Loucy (cell line): ENCODE measurements at regions not wholly inside any gene's neighbourhood (a gene's known extent, or its start where the extent isn't known, plus 50 kb on each side); places are given as distances from the start of the nearest gene placed in this dataset.

Experiments
- H2AFZ ChIP-seq: fragments of 200-600 bp; sonication (generic); 2 replicates; pipeline ENCODE4 v1.6.0; 2016; ENCODE audit warnings: antibody characterized with exemption, mild to moderate bottlenecking, low read length, moderate library complexity
- H3F3A ChIP-seq: fragments of 200-600 bp; 2 replicates; pipeline ENCODE4 v1.6.0; 2016; ENCODE audit warnings: antibody characterized with exemption, low read depth, mild to moderate bottlenecking
- H3K27me3 ChIP-seq: fragments of 200-600 bp; sonication (generic); 2 replicates; pipeline ENCODE4 v1.6.1; 2014; ENCODE audit warnings: low read length, mild to moderate bottlenecking; ENCODE audit not compliant: insufficient read depth, poor library complexity, severe bottlenecking
- H3K36me3 ChIP-seq: fragments of 200-600 bp; sonication (generic); 2 replicates; pipeline ENCODE4 v1.6.1; 2016; ENCODE audit warnings: low read length; ENCODE audit not compliant: insufficient read depth
- H3K4me1 ChIP-seq: fragments of 200-600 bp; sonication (generic); 2 replicates; pipeline ENCODE4 v1.5.1; 2014; ENCODE audit warnings: low read length, mild to moderate bottlenecking; ENCODE audit not compliant: insufficient read depth, poor library complexity, severe bottlenecking
- H3K4me2 ChIP-seq: fragments of 200-600 bp; sonication (generic); 2 replicates; pipeline ENCODE4 v1.6.0; 2014; ENCODE audit warnings: antibody characterized with exemption, low read length, low read depth, mild to moderate bottlenecking; ENCODE audit not compliant: poor library complexity, severe bottlenecking
- H3K4me3 ChIP-seq: fragments of 200-600 bp; sonication (generic); 2 replicates; pipeline ENCODE4 v1.5.1; 2014; ENCODE audit warnings: low read length, mild to moderate bottlenecking, mixed read lengths; ENCODE audit not compliant: poor library complexity, severe bottlenecking
- H3K79me2 ChIP-seq: fragments of 200-600 bp; sonication (generic); 2 replicates; pipeline ENCODE4 v1.6.1; 2014; ENCODE audit warnings: low read length; ENCODE audit not compliant: insufficient read depth
- H3K9ac ChIP-seq: fragments of 200-600 bp; sonication (generic); 2 replicates; pipeline ENCODE4 v1.6.0; 2014; ENCODE audit warnings: mild to moderate bottlenecking, low read depth, low read length, moderate library complexity; ENCODE audit not compliant: poor library complexity, severe bottlenecking
- H3K9me2 ChIP-seq: fragments of 200-600 bp; sonication (generic); replicated peaks from 2 replicates; pipeline ENCODE4 v1.6.1; 2016; ENCODE audit warnings: low read depth, low read length, mixed read lengths
- H3K9me3 ChIP-seq: fragments of 200-600 bp; sonication (generic); 2 replicates; pipeline ENCODE4 v1.6.1; 2014; ENCODE audit warnings: mild to moderate bottlenecking, antibody characterized with exemption, low read length, low read depth; ENCODE audit not compliant: insufficient read depth
- H4K20me1 ChIP-seq: fragments of 200-600 bp; sonication (generic); 2 replicates; pipeline ENCODE4 v1.6.0; 2014; ENCODE audit warnings: antibody characterized with exemption, low read length, mild to moderate bottlenecking; ENCODE audit not compliant: insufficient read depth, poor library complexity, severe bottlenecking
- CTCF ChIP-seq: fragments of 200-600 bp; sonication (generic); conservative IDR thresholded peaks from 2 replicates; pipeline ENCODE4 v1.5.1; 2014; ENCODE audit warnings: mild to moderate bottlenecking, antibody characterized with exemption, low read length
- EZH2phosphoT487 ChIP-seq: fragments of 200-600 bp; IDR thresholded peaks from 2 replicates; pipeline ENCODE4 v1.6.1; 2018; ENCODE audit warnings: antibody characterized with exemption, mild to moderate bottlenecking, moderate library complexity, borderline replicate concordance

DNA sequence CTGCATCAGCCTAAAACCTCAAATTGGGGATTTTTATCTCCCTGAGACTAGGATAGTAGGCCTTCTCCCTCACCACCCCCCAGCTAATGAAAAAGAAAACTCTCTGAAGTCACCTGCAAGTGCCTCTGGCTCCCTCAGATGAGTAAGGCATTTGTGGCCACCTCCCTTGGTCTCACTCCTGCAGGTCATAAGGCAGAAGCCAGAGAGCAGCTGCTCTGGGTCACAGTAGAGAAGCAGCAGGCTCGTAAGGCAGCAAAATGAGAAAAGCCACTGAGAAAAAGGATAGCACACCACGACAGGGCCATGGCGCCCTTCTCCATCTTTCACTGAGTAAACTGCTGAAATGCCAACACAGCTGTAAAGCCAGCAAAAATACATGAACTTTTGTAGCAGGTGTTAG is 296.7 kb upstream of the DPH6 start:
- Histone ChIP-seq H3K9ac (no peak overlapping the region), H3K27me3 (no peaks in the 10 kb centered on the region), H3K9me2 (no peaks in the 10 kb centered on the region), H3K79me2 (no peaks in the 10 kb centered on the region), H3K4me3 (no peak overlapping the region), H3K4me2 (no peak overlapping the region), H4K20me1 (no peaks in the 10 kb centered on the region), H3K36me3 (no peaks in the 10 kb centered on the region), H3K4me1 (no peaks in the 10 kb centered on the region), H2AFZ (no peak overlapping the region), H3K9me3 (no peaks in the 10 kb centered on the region; the same call in 1 of the 2 replicates), H3F3A (no peaks in the 10 kb centered on the region)
- no peak for TF ChIP-seq EZH2phosphoT487
- no peak for TF ChIP-seq CTCF

DNA sequence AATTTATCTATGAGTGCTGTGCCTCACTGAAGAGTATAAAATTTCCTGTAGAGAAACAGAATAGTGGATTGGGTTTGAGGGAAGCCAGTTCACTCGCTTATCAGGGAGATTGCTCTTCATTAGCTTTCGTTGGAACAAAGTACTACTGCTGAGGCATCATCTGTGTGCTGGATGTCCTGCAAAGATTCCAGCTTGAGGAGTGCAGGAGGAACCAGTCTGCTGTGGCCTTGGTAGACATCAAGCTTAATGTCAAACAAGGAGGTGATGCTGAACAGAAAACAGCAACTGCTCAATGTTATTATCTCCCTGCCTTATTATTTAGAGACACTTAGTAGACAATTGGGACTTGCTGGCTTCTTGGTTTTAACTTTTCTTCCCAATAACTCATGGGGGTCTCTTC is 297.5 kb upstream of the DPH6 start:
- no peaks in the 10 kb centered on the region for H4K20me1 ChIP-seq
- no peaks in the 10 kb centered on the region for H3K79me2 ChIP-seq
- no peaks in the 10 kb centered on the region for H3K4me1 ChIP-seq
- no peaks in the 10 kb centered on the region; the same call in 1 of the 2 replicates for H3K9me3 ChIP-seq
- TF ChIP-seq EZH2phosphoT487 (no peak), CTCF (no peak)
- H2AFZ ChIP-seq: no peak overlapping the region
- H3K9me2 ChIP-seq: no peaks in the 10 kb centered on the region
- no peak overlapping the region for H3K4me3 ChIP-seq
- no peak overlapping the region for H3K9ac ChIP-seq
- no peaks in the 10 kb centered on the region for H3K36me3 ChIP-seq
- no peak overlapping the region for H3K4me2 ChIP-seq
- no peaks in the 10 kb centered on the region for H3F3A ChIP-seq
- no peaks in the 10 kb centered on the region for H3K27me3 ChIP-seq

DNA sequence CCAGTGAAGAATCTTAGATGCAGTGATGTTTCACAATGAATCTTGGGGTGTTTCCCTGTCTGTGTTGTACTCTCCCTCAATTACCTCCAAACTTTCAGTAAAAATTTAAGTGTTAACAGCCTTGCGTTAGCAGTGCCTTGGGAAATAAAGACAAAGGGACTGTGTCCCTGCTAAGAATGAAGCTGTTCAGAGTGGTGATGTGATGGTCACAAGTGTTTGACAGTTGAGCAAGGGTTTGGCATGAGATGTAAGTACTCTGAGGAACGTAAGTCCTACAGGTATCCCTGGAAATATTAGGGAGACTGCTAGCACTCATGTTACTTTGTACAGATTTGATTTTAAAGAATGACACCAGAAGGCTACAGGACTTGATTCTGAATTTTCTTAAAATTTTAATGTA is 304.3 kb upstream of the DPH6 start:
- H3K27me3 ChIP-seq: no peaks in the 10 kb centered on the region
- TF ChIP-seq CTCF (no peak), EZH2phosphoT487 (no peak)
- no peaks in the 10 kb centered on the region for H3K79me2 ChIP-seq
- H3K9me3 ChIP-seq: no peaks in the 10 kb centered on the region
- no peaks in the 10 kb centered on the region for H4K20me1 ChIP-seq
- no peaks in the 10 kb centered on the region for H3K4me1 ChIP-seq
- no peak overlapping the region for H3K4me3 ChIP-seq
- no peaks in the 10 kb centered on the region for H3K9me2 ChIP-seq
- no peaks in the 10 kb centered on the region for H3F3A ChIP-seq
- no peak overlapping the region for H3K4me2 ChIP-seq
- no peak overlapping the region for H2AFZ ChIP-seq
- no peak overlapping the region for H3K9ac ChIP-seq
- H3K36me3 ChIP-seq: no peaks in the 10 kb centered on the region
